AG08395 (cell line): ENCODE measurements at regions not wholly inside any gene's neighbourhood (a gene's known extent, or its start where the extent isn't known, plus 50 kb on each side); places are given as distances from the start of the nearest gene placed in this dataset.
"Not testable (repeated sequence)": the region's sequence is repeated elsewhere in the genome, so short reads cannot be mapped to it uniquely, and the experiment has no call there.

Source experiments
- DNase-seq: peaks from one replicate; pipeline ENCODE4 v3.0.0; 2012; ENCODE audit warnings: mixed read lengths, low spot score

DNA sequence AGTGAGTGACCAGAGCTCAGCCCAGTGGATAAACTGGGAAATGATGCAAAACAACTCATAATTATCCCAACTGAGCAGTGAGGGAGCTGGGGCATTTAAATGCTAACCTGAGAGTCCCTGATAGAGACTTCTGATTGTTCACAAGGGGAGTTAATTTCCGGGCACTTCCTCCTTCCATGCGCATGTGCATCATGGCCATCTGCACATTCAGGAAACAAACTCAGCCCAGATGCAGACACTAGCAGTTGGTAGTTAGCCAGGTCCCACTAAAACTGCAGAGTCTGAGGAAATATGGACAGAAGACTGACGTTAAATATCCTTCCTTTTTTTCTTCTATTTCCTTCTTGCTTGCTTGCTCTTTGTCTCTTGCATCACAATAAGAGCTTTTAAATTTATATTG lies 852.1 kb upstream of the LRRC4C start:
- DNase-seq = peak; percentile 2

DNA sequence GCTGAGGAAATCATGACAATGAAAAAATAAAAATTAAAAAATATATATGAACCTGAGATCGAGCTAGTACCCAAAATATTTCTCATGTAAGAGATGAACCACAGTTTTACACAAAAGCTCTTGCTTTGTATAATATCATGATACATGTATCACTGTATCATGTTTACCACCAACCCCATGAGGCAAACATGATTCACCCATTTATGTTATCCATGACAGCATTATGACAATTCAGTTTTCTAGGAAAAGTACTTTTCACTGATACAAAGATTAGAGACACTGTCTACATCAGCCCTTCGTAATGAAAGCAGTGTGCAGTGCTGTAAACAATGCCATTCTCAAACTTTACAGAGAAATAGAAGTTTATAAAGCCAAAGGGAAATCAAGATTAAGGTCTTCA lies 852.5 kb upstream of the LRRC4C start:
- DNase-seq = no peak

DNA sequence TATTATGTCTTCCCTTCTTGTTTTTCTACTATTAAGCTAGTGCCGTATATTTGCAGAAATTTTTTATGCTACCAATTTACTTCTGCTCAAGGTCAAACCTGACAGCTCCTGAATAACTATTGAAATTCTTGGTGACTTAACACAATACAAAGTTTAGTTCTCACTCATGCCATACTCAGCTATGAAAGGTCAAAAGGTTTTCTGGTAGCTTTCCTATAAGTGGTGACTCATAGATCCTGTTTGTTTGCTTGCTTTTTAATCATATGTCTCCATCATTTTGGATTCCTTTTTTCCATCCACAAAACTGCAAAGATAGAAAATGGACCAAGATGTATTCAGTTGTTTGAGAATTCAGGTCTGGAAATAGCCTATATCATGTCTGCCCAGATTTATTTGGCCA lies 855.8 kb upstream of the LRRC4C start:
- peak; percentile 13 for DNase-seq

DNA sequence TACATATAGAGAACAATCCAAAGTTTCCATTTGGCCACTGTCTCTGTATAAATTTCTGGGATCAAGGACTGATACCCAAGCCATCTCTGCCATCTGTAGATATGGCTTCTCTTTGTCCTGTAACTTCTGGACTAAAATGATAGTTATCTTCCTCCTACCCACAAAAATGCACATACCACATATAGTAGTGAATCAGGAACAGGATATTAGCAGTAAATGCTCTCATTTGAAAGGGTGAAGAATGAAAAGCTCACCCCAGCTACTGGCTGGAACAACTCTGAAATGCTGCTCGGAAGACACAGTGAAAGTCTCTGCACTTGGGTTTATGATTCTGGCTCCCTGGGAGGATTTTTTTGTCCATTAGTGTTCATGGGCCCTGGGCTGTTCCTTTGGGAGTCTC lies 856.4 kb upstream of the LRRC4C start:
- DNase-seq = peak; percentile 5

DNA sequence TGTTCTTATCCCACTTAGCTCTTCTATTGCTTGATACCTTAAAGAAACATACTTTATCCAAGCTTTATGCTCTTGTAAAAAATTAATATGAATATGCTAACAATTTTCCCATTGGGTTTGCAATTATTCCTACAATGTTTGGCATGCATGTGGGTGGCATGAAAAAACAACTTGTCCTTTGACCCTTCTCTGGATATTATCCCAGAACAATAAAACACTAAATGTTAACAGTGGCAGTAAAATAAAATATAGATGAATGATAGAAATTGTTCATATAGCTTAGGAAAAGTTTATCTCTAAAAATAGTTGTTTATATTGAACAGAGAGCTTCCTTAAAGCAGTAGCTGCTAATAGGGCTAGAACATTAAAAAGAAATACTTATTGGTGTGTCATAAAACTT lies 860.5 kb upstream of the LRRC4C start:
- no peak for DNase-seq

DNA sequence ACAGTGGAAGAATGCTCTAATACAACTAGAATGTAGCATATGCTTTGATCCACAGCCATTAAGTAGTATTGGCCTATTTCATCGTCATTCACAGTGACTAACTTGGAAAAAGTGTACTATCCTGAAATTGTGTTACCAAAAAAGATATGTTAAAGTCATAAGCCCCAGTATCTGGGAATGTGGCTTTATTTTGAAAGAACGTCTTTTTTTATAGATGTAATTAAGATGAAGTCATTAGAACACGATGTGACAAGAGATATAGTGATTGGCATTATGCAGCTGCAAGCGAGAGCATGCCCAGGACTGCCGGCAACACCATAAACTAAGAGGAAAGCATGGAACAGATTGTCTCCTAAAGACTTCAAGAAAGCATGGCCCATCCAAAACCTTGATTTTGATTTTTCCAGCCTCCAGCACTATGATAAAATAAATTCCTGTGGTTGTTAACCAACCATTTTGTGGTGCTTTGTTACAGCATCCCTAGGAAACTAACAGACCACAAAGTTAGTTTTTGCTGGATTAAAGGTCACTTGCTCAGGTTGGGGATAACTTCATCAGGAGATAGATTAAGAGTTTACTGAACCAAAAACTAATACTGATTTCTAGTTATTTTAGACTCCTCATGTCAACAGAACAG lies 870.6 kb upstream of the LRRC4C start:
- DNase-seq = no peak

DNA sequence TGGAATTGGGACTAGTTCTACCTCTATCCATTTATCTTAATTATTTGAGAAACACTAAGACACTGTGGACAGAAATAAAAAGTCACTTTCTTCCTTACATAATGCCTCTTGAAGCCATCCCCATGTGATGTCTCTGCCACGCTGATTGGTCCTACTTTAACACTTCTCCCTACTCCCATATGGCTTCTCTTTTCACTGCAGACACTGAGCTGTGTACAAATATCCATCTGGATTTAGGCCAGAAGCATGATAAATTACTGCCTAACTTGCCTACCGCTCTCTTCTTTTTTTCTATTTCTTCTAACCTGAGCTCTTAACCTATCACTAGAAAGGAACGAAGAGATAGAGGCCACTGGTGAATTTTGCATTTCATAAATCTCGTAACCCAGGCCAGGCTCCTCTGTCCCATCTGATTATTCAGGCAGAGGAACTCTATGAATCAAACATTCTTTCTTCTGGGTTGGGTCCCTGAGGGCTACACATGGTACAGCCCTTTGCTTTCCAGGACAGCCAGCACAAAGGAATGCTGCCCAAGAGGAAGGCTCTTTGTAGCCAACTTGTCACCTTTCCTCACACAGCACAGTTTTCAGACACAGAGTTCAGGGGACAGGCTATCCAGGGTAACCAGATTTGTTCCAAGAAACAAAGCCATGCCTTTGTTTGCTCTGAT lies 878.5 kb upstream of the LRRC4C start:
- peak; percentile 3 for DNase-seq

DNA sequence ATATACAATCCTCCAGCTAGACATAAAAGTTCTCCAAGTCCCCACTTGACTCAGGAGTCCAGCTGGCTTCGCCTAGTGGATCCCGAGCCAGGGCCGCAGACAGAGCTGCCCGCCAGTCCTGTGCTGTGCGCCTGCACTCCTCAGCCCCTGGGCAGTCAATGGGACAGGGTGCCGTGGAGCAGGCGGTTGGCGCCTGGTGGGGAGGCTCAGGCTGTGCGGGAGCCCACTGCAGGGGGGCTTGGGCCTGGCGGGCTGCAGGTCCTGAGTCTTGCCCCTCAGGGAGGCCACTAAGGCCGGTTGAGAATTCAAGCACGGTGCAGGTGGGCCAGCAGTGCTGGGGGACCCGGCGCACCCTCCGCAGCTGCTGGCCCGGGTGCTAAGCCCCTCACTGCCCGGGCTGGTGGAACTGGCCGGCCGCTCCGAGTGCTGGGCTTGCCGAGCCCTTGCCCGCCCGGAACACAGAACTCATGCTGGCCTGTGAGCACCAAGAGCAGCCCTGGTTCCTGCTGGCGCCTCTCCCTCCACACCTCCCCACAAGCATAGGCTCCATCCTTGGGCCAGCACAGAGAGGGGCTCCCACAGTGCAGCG lies 884.8 kb upstream of the LRRC4C start:
- DNase-seq = no peak

DNA sequence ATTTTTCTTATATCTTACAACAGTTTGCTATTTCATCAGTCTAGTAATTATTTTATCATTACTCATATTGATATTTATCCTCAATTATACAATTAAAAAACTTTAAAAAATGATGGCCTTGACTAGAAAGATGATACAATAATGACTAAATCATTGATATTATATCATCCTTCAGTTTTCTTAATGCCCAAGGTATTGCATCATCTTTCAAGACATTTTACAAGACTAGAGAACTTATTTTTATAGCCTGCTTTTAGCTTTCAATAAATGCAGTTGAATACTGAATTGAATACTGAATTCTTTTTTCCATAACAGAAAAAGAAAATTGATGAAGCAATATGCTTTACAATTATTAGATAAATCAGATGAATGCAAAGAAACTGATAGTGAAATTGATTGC lies 886.5 kb upstream of the LRRC4C start:
- no peak for DNase-seq

DNA sequence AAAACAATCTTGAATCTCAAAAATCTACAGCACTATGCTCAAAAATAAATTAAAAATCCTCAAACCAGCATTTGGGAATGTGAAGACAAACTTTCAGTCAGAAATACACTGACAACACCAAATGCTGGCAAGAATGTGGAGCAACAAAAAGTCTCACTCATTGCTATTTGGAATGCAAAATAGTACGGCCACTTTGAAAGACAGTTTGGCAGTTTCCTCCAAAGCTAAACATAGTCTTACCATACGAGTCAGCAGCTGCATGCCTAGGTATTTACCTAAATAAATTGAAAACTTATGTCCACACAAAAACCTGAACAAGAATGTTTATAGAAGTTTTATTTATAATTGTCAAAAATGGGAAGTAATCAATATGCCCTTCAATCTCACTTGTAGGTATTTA lies 904.2 kb upstream of the LRRC4C start:
- no peak for DNase-seq

DNA sequence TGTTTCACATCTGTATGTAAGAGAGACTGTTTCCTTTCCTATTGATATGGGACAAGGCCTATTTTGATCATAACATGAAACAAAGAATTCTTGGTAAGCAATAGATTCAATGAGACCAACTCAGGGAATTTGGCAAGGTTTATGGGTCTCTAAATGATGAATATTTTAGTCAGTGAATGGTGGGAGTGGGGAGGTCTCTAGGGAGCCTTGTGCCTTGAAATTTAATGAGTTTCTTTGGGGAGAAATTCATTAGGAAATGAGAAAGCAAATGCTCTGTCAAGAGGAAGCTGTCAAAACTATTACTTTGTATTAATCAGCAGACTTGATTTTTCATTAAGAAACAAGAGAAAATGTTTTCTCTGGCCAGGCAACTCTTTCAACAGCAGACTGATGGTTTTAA lies 921.7 kb upstream of the API5 start:
- no peak for DNase-seq

DNA sequence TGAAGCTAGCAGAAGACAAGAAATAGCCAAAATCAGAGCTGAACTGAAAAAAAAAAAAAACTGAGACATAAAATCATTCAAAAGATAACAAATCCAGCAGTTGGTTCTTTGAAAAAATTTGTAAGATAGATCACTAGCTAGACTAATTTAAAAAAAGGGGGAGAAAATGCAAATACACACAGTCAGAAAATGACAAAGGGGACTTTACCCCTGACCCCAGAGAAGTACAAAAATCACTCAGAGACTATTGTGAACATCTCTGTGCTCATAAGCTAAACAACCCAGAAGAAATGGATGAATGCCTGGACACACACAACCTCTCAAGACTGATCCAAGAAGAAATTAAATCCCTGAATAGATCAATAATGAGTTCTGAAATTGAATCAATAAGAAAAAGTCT lies 914.3 kb upstream of the API5 start:
- no peak for DNase-seq

DNA sequence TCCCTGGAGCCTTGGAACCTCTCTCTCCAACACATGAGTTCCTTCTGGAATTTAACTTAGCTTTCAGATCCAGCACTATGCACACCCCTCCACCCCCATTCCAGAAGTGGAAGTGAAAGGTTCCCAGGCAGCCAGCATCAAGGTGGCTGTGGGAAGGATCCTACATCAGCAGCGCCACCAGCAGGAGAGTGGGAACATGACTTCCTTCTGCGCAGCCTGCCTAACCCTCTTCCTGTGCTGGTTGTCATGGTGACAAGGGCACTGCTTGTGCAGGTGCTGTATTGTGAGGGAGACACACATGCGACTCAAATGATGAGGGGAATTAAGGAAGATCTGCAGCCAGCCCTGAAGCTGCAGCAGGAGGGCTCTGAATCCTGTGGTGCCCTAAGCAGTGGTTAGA lies 904.5 kb upstream of the API5 start:
- DNase-seq = no peak

DNA sequence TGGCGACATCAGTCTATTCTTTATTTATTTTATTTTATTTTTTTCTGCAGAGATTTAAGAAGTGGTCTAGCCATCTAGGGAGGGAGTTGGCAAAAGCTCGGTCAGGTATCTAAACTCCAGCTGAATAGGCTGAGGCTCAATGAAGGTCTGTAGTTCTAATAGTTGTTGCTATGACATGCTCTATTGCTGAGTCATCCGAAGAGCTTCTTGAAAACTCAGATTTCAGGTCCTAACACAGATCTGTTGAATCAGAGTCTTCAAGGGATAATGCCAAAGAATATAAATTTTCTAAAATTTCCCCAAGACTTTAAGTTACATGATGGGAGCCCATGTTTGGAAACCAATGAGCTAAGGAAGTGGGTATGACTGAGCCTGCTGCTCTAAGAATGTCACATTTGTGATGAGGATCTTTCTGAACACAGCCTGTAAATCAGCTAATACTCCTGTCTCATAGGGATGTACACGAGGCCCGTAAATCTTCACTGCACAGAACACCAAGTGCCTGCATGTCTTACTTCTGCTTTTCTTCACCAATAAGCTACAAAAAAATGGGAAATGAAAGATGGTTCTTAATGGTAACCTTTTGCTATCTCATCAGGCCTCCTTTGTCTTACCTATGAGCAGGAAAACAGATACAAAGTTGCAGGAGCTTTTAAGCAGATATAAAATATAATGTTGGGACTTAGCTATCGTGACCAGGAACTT lies 901.4 kb upstream of the API5 start:
- no peak for DNase-seq

DNA sequence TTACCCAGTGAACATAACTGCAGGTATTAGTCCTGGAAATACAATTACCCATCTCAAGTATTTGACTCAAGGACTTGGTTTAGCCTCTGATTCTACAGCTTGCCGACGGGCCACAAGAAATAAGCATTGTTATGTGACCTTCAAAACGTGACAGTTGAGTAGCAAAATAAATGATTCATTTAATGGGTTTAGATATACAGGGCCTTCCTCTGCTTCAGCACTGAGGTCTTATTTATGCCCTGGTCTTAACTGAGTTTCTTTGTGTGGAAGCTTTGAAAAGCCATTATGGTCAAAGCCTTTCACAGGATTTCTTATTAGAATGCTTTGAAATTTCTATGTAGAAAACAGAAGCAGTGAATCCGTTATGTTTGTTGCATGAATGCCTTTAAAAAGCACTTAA lies 899.2 kb upstream of the API5 start:
- DNase-seq = no peak

DNA sequence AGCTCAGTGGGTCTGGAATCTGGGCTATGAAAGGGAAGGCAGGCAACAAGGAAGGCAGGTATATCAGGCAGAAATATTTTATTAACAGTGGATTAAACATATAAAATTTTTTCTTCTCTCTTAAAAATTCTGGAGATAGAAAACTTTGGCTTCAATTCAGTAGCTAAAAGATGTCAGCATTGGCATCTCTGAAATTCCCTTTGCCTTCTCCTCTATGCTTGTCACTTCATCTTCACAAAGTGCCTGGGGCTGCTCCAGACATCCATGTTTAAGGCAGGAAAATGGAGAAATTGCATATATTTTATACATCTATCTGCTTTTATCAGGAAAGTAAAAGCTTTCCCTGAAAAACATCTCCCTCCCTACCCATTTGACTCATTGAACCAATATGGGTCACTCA lies 894.1 kb upstream of the API5 start:
- no peak for DNase-seq

DNA sequence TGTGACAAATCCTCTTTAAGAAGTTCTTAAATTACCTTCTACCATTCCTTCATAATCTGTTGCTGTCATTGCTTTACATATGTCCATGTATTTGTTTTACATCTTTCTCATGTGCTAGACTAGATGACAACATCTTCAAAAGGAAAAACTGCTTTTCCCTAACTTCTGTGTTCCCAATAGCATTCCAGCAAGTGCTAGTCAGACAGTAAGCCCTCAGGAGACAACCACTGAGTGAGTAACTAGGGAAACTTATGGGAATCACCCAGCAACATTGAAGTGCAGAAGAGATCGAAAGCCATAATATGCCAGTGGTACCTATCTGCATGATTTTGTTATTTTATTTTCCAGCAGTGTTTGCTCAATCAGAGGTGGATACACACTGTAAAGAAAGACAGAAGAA lies 889.7 kb upstream of the API5 start:
- no peak for DNase-seq

DNA sequence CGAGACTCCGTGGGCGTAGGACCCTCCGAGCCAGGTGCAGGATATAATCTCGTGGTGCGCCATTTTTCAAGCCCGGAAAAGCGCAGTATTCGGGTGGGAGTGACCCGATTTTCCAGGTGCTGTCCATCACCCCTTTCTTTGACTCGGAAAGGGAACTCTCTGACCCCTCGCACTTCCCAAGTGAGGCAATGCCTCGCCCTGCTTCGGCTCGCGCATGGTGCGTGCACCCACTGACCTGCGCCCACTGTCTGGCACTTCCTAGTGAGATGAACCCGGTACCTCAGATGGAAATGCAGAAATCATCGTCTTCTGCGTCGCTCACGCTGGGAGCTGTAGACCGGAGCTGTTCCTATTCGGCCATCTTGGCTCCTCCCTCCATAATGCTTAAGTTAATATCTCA lies 876.9 kb upstream of the API5 start:
- DNase-seq = not testable (repeated sequence)

DNA sequence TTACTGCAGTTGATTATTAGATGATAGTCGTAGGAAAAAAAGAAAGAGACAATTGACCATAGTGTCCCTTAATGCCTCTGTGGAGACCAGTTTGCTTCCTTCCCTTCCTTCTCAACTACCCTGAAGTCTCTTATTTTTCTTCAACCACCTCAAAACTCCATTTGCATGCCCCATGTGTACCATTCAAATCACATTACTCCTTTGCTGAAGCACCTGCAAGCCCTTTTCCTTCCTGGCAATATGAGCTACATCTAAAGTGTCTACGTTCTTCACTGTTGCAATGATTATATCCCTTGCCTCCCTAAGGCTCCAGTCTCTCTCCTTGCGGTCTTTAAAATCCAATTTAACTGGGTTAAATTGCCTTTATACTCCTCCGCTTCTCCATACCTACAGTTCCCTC lies 867.4 kb upstream of the API5 start:
- DNase-seq = no peak

DNA sequence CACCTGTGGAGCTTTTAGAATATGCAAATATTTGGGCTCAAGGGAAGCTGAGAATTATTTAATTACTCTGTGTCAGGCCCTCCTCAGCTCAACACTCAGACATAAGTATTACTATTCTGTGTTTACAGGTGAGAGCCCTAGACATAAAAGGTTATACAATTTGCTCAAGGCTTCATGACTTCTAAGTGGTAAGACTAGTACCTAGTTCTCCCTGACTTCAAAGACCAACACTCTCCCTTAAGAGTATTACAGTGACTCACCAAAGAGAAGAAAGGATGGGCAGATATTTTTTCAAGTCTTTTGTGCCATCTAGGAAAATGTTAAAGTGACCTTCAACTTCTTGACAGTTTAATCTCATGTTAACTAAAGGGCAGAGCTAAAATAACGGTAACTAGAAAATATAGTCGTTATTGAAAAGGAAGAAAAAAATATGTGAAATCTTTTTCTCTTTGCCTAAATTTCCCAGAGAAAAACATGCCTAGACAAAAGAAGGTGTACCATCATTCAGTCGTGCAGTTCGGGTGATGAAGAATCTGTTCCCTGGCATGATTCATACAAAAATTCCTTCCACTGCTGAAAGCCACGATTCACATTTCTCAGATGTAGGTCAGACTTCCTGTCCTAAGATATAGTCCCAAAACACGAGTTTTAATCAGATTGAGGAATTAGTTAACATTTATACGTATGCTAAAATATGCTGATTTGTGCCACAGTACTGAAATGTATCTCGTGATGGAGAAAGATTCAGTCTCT lies 849.1 kb upstream of the API5 start:
- DNase-seq = peak; percentile 26

DNA sequence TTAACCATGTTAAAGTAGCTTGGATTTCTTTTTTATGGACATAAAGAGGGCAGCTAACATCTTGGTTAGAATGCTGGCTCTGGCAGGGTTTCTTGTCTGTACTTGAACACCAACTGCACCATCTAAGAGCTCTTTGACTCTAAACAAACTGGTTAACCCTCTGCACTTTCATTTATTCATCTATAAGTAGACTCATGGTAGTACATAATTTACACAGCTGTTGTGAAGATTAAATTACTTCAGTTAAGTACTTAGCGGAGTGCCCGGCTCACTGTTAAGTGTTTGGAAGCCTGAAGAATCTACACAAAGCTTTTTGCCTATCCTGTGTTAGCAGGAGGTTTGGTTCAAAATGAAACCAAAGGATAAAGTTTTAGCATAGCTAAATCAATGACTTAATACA lies 846.2 kb upstream of the API5 start:
- DNase-seq = no peak

DNA sequence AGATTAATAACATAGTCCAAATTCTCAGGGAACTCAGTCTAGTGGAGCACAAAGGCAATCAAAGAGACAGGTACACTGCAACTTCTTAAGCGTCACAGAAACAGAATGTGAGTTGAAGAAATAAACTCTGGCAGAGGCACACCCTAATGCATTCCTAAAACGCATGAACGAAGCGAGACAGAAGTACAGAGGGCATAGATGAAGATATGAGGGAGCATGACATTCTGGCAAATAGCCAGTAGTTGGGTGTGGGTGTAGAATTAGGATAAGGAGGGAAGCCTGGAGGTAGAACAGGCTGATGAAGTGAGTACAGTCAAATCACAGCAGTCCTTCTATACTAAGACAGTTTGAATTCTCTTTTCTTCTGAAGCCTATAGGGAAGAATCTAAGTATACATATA lies 838.7 kb upstream of the API5 start:
- DNase-seq = no peak

DNA sequence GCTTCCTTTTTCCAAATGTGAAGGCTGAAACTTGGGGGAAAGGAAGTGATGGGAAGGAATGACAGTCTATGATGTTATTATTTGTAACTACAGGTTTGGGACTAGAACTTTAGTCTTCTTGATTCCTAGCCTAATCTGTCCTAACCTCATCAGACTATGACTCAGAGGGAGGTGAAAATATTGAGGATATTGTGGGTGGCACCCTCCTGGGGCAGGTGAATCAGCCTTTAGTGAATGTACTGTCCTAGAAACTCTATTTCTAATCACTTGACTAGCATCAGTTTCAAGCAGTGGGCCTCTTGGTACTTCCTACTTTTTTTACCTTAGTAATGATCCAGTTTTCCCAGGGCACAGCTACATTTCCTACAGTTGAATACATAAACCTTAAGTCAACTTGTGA lies 829.0 kb upstream of the API5 start:
- no peak for DNase-seq
